GM10248 (cell line): ENCODE measurements at regions not wholly inside any gene's neighbourhood (a gene's known extent, or its start where the extent isn't known, plus 50 kb on each side); places are given as distances from the start of the nearest gene placed in this dataset.

Experiments
- CTCF ChIA-PET: fragments of 300-600 bp; sonication (Branson Sonifier 250); formaldehyde crosslinking; extraction: SDS; loops from one replicate; lab custom pipeline; 2021; ENCODE audit warnings: antibody characterized with exemption; lab: Yijun Ruan, JAX
- POLR2A ChIA-PET: fragments of 350-650 bp; sonication (Branson Sonifier 250); formaldehyde crosslinking; extraction: SDS; loops from one replicate; lab custom pipeline; 2020; ENCODE audit warnings: antibody characterized with exemption; lab: Yijun Ruan, JAX
- DNase-seq: peaks from one replicate; pipeline ENCODE4 v3.0.0; 2012; ENCODE audit errors: extremely low spot score
- CTCF ChIP-seq: IDR thresholded peaks from 2 replicates; pipeline ENCODE4 v1.5.1; 2012; ENCODE audit warnings: mild to moderate bottlenecking, low read depth; ENCODE audit errors: extremely low read depth, missing control alignments, control extremely low read depth

GRCh38 chr20:9968015-9968414 lies 66.8 kb upstream of the ANKEF1 start:
- no peak for TF ChIP-seq CTCF
- ChIA-PET POLR2A (no interaction called here), CTCF (interaction anchor here (1.3 to 1.7 kb wide), 3 partner anchors 8 to 458 kb away, joined by 3 to 11 read pairs (median 4); no protein-coding TSS in a partner anchor)
- DNase-seq = no peak

- DNase-seq = no peak
- ChIA-PET POLR2A (no interaction called here), CTCF (interaction anchor here (1.4 to 1.5 kb wide), 2 partner anchors 10 to 11 kb away, joined by 4 read pairs; no protein-coding TSS in a partner anchor)
- no peak for TF ChIP-seq CTCF
These were observed 67.8 kb upstream of the ANKEF1 start for GRCh38 chr20:9966966-9967365.

GRCh38 chr20:9963029-9963428 lies 71.8 kb upstream of the ANKEF1 start:
- no peak for TF ChIP-seq CTCF
- CTCF ChIA-PET = interaction anchor here (1.5 kb wide), 1 partner anchor 15 kb away, joined by 5 read pairs; no protein-coding TSS in a partner anchor
- DNase-seq = no peak
- POLR2A ChIA-PET = no interaction called here

GRCh38 chr20:9958693-9959092 lies 76.1 kb upstream of the ANKEF1 start:
- POLR2A ChIA-PET = no interaction called here
- TF ChIP-seq CTCF = no peak
- no peak for DNase-seq
- CTCF ChIA-PET = interaction anchor here (1.0 kb wide), 1 partner anchor 11 kb away, joined by 3 read pairs; no protein-coding TSS in a partner anchor

- POLR2A ChIA-PET = no interaction called here
- no peak for DNase-seq
- CTCF ChIA-PET = interaction anchor here (1.4 to 1.7 kb wide), 2 partner anchors 8 to 23 kb away, joined by 3 to 4 read pairs; no protein-coding TSS in a partner anchor
- TF ChIP-seq CTCF = no peak
These were observed 79.1 kb upstream of the ANKEF1 start for GRCh38 chr20:9955646-9956045.

GRCh38 chr20:9949563-9949962 lies 85.2 kb upstream of the ANKEF1 start:
- DNase-seq = no peak
- ChIA-PET CTCF (no interaction called here), POLR2A (no interaction called here)
- no peak for TF ChIP-seq CTCF

GRCh38 chr20:9945408-9945807 lies 89.4 kb upstream of the ANKEF1 start:
- CTCF ChIA-PET = interaction anchor here (1.2 kb wide), 1 partner anchor 17 kb away, joined by 5 read pairs; no protein-coding TSS in a partner anchor
- POLR2A ChIA-PET = no interaction called here
- DNase-seq = no peak
- TF ChIP-seq CTCF = no peak
